CD4-positive, alpha-beta T cell treated with Interleukin-21 for 1 hour (primary cell): ENCODE measurements at regions not wholly inside any gene's neighbourhood (a gene's known extent, or its start where the extent isn't known, plus 50 kb on each side); places are given as distances from the start of the nearest gene placed in this dataset.
A peak's percentile ranks its signal among the peaks of the same experiment; 100 is the strongest.

Source experiments
- DNase-seq: peaks from one replicate; pipeline ENCODE4 v3.0.0-alpha.2; 2020

DNA sequence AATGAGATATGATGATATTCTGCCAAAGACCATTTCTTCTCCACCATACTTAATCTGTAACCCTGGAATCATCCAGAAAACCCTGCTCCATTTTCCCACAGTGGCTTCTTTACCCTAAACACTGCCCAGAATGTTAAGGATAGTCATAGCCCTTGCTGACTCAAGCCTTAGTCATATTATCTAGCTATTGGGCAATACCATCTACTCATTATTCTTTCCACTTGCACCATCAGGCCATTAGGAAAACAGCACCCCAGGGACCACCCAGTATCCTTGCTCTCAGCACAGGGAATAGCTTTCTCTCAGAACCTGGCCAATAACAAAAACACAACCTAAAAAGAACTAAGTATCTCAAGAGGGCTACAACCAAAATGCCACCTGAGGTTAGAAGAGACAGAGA lies 445.7 kb upstream of the SLC14A2 start:
- DNase-seq: no peak

DNA sequence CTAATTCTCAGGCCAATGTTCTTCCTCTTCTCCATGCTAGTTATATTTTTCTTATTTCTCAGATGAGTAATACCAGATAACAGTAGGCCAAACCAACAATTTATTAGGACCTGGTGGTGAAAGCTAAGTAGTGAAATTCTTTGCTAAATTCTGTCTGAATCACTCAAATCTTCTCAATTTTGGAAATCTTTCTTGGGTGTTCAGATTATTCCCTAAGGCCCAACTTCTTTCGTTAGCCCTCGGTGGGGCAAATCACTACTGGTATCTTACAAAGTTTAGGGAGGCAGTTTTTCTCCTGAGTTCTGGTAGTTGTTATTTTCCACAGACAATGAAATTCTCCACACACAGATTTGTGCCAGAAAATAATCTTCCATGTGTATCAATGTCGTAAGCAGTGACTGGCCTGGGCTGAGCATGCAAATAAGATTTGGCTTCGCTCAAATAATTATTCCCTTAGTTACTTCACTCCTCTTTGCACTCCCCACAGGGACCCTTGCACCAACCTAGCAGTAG lies 443.5 kb upstream of the SLC14A2 start:
- no peak for DNase-seq

DNA sequence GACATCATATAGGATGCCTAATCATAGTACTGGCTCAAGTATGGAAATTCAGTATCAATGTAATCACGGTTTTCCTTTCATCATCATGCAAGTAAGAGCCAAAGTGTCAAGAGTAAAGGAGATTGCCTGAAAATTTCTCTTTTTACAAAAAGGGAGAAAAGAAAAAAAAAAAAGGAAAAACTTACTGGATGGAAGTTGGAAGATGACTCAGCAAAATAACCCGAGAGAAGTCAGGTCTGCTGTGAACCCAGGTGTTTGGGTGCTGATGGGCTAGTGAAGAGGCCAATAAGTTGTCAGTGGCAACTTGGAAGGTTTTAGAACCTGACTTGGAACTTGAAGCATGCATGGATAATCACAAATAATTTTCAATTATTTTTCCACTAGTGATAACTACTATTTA lies 441.9 kb upstream of the SLC14A2 start:
- DNase-seq: no peak

DNA sequence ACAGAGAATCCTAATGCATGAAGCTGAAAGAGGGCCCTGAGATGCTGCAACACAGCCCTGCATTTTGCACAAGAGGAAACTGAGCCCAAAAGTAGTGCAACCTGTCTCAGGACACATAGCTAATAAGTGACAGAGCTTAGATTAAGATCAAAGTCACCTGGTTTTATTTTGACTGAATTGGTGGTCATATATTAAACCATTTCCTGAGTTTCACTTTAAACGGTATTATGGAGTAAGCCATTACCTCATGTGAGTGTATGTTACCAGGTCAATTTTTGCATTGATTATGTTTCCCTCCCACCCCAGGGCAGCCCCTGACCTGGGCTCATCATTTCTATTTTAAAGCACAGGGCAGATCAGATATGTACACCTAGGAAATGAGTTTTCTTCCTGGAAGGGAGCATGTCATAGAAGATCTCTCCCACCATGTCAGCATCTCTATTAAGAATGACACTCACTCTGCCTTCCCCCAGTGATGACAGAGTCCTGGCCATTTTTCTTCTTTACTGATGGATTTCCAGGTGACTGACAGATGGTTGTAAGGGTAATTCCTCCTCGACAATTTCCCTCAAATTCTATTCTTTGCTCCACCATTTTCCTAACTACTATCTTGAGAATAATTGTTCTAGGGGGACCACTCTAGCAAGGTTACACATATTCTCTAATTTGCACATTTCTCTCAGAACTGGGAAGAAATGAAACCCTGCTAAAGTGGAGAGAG lies 441.3 kb upstream of the SLC14A2 start:
- DNase-seq: no peak

DNA sequence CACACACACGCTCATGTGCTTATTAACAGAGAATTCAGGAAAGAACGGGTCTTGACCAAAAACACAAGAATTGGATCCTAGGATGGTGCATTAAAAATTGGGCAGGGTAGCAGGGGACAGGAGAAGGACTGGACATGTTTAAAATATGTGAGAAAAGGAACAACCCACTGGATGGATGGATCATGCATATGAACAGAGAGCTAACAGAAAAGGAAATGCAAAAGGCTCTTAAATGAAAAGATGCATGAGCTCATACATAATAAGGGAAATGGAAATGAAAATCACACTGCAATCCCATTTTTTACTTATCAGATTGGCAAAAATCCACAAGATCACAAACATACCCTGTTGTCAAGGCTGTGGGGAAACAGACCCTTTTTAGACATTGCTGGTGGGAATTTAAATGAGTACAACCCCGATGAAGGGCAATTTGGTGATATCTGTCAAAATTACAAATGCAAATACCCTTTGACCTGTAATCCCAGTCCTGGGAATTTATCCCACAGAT lies 440.6 kb upstream of the SLC14A2 start:
- no peak for DNase-seq

DNA sequence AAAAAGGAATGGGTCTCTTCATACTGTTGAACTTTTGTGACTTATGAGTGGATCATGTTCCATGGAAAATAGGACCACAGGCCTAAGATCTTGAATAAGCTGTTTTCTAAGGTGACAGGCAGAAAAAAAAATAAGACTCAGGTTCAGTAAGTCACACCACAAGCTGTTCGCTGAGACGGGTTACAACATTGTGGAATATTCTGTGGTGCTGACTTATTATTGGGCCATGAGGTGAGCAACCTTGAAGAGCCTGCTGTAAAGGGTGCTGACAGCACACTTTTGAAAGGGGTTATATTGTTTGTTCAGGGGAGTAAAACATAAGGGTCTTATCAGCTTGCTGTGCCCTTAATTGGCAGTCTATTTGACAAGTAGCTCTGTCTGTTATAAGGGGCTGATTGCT lies 439.8 kb upstream of the SLC14A2 start:
- DNase-seq: no peak

DNA sequence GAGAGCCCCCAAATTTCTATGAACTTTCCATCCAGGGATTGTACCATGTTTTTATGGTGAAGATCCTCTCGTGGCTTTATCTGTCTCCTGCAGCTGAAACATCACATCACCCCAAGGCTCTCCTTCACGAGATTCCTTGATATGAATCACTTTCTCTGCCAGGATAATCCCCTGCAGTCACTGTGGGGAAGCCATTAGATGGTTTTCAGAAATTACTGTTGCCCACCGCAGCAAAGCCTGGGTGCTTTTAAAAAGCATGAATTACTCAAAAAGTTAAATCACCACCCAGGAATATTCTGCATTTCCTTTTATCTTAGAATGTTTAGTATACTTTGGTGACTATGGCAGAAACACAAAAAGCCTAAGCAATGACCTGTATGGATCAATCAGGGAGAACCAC lies 428.4 kb upstream of the SLC14A2 start:
- DNase-seq: no peak

DNA sequence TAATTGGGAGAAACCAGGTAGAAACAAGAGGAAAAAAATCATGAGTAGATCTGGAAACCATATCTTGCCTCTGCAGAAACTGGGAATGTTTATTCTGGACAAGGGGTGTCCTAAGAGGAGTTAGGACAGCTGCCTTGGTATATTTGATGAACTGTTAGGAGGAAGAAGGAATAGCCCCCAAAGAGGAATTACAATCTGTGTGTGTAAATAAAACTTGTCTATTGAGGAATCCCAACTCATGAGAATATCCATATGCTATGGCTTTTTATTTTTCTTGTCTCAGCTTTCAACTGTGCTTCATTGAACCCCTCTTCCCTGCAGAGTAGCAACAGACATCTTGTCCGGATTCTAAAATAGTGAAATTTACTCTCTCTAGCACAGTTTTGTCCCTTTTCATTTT lies 423.5 kb upstream of the SLC14A2 start:
- DNase-seq: no peak

DNA sequence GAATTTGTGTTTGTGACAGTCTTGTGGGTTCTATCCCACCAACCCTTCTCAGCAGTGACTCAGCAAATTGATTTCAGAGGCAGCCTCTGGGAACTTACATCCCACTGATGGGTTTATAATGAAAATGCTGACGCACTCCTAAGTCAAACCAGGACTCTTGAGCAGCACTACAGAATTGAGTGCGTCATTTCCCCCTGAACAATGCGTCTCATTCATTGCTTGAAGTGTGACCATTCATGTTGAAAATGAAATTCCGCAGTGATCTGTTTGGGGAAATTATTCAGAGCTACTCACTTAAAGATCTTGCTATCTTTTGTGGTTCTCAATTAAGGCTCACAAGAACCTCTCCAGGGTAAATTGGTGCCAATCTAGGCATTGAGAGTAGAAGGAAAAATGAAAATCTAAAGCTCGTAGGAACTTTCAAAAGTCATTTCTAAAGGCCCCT lies 417.7 kb upstream of the SLC14A2 start:
- no peak for DNase-seq

DNA sequence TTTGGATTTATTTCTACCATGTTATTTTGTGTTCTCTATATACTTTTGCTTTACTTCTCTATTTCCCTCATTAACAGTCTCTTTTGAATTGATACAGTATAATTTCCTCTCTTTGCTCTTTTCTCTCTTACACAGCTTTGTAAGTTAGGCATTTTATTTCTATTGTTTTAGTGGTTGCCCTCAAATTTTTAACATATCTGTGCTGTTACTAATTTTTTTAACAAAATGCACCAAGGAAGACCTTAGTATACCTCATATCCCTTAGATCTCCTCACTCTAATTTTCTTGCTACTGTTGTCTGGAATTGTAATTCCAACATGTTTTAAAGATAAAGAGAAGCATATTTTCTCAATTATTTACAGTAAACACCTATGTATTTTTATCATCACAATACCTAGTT lies 416.8 kb upstream of the SLC14A2 start:
- DNase-seq: no peak

DNA sequence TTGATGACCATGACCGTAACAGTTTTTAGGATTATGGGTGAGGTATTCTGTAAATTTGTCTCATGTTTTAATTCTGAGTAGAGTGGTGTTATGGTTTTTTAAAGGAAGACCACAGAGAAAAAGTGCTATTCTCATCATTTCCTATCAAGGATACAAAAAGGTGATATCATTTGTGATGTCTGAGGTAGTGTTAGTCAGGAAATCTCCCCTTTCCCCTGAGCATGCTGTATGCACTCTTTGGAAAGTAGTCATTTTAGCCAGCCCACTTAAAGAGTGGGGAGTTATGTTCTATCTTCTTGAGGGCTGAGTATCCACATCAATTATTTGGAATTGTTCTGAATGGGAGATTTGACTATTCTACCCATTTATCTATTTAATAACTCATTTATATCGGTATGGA lies 414.2 kb upstream of the SLC14A2 start:
- no peak for DNase-seq

DNA sequence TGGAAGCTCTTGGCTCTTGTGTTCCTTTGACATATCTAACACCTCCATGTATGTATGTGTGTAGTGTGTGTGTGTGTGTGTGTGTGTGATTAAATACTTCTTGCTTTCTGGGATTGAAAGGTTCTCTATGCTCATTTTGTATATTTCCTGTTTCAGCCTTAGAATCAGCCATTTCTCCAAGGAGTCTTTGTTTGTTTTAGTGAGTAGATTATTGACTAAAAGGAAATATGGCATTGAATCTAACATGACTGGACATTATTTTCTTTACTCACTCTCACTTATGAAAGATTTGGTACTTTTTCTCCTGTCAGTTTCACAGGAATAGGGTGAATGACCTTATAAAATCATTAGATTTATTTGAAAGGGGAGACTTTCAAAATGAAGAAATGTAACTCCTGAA lies 413.8 kb upstream of the SLC14A2 start:
- DNase-seq: no peak

DNA sequence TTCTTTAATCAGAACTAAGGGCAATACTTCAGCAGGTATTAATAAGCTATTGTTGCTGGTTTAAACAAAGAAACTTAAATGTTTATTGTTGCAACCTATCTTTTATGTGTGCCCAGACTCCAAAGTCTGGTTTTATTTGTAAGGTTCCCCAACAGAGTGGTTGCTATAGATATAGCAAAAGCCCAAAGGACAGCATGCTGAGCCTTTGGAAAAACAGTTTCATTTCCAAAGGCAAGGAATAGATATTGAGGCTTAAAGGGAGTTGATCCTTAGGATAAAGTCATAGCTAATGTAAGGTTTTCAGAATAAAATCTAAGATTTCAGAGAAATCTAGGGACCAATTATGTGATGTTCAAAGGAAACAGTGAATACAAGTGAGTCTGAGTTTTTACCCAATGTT lies 413.2 kb upstream of the SLC14A2 start:
- no peak for DNase-seq

DNA sequence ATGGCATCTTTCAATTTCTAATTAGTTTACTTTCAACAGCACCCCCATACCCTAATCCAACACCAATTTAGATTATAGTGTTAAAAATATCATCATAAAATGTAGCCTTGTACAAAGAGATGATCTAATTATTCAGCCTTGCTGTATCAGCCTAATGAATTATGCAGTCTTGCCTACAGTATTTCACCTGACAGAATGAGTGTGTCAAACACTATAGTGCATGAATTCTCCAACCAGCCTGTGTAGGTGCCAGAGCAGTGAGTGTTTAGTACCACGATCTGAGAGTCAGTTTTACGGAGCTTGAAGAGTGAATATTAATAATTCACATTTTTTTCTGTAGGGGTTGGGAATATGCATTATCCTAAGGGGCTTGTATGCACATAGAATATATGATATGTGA lies 411.6 kb upstream of the SLC14A2 start:
- DNase-seq: no peak

DNA sequence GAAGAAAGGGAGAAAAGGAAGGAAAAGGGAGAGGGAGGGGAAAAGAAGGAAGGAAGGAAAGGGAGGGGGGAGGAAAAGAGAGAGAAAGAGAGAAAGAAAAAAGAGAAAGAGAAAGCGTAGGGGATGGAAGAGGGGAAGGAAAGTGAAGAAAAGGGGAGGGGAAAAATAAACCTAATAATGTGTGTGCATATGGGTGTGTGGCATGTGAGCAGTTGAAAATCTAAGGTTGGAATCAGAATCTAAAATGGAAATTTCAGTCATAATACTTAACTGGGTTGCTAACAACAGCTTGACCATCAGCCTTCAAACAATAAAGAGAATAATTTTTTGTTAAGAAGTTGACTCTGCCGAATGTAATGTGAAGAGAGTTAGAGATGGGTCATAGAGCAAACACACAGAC lies 407.9 kb upstream of the SLC14A2 start:
- DNase-seq: no peak

DNA sequence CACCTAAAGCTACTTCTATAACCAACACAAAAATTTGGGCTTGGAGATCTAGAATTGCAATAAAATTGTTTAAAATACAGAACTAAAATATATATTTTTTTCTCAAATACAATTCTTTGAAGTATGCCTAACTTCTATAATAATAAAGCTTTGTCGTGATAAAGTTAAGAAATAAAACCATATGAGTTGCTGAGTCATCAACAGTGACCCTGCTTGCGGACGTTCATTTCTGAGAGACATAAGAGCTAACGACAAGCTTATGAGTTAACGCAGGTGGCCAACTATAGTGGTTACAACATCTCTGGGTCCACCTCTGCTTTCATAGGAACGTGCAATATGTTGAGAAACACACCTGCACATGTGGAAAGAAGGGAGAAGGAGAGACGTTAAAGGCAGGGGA lies 407.1 kb upstream of the SLC14A2 start:
- DNase-seq: no peak

DNA sequence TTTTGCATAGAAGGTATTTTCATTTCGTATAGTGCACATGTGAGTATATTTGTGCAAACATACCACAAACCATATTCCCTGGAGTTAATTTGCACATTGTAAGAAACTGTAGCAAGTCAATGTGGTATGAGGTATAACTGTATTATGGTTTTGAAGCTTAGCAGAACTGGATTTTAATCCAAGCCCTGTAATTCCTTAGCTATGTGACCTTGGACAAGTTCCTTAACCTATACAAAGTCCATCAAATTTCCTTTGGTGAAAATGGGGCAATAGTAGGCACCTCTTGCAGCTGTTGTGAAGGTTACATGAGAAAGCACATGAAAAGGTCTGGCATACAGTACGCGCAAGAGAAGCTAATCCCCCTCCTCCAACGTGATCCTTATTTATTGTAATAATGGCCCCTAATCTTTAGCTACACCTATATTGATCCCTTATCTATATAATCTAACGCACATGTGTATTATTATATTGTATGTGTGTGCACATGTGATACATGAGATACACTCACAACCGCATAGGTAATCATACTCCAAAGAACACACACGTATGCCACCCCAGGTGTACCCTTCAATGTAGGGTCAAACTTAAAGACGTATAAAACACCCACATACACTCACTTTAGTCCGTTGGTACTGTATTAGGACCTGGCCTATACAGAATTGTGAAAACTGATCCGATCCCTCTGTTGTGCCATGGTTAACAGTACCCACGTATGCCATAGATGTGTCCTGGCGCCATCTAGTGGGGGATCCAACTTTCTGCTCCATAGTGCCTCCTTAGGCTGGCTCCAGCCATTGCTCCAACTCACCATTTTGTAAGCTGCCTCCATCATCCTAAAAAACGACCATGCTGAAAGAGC lies 402.9 kb upstream of the SLC14A2 start:
- peak; percentile 71 for DNase-seq

DNA sequence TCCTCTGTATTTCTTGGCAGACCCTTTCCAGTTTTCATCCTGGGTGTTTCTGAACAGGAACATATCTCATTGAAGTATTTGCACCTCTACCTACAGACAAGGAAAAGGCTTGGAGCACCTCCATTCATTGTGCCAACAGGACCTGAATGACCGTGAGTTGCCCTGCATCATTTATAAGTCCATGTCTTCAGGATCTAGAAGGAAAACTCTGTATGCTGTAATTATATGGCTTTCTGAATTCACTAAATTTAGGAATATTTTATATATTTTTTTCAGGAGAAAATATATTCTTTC lies 402.3 kb upstream of the SLC14A2 start:
- DNase-seq: no peak

DNA sequence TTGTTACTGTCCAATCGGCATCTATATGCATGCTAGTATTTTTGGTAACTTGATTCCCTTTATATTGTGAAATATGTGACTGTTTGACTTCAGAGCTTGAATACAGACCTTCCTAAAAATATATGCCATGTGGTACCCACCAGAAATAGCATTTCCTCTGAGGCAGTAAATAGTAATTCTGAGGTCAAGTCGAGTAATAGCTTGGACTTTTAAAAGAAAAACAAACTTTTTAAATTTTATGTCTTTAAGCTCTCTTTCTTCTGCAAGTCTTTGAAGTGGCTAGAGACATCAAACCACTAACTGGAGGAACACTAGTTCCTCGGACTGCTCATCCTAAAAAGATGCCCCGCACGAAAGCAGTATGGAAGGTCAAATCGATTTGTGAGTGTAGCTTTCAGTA lies 396.8 kb upstream of the SLC14A2 start:
- no peak for DNase-seq

DNA sequence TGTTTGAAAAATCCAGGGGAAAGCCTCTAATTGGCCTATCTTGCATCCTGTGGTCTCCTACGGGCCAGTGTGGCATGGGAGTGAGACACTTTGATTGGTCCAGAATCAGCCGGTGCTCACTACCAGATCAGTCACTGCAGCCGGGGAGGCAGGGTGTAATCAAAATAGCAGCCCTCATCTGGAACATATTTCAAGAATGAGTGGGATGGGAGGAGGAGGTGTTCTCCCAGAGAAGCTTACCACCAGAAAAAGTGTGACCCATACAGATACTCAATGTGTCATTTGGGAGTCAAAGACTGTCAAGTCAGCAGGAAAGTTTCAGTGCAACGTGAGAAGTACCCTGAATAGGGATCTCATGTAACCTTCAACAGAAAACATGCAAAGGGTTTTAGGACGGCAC lies 393.9 kb upstream of the SLC14A2 start:
- DNase-seq: no peak

DNA sequence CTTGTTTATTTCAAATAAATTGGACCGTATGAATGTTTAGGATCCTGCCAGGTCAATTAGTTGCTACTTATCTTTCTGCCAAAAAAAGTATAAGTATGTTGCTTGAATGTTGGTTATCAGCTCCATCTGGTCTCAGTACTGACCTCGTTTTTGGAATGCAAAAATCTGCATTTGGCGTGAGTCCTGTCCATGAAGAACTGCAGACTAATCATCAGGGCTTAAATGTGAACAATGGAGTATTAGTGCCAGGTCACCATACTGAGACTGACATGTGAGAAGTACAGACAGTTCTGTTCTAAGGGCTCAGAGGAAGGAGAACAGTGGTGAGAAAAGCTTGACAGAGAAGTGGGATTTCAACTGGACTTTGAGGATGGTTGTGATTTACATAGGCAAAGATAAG lies 393.1 kb upstream of the SLC14A2 start:
- DNase-seq: no peak

DNA sequence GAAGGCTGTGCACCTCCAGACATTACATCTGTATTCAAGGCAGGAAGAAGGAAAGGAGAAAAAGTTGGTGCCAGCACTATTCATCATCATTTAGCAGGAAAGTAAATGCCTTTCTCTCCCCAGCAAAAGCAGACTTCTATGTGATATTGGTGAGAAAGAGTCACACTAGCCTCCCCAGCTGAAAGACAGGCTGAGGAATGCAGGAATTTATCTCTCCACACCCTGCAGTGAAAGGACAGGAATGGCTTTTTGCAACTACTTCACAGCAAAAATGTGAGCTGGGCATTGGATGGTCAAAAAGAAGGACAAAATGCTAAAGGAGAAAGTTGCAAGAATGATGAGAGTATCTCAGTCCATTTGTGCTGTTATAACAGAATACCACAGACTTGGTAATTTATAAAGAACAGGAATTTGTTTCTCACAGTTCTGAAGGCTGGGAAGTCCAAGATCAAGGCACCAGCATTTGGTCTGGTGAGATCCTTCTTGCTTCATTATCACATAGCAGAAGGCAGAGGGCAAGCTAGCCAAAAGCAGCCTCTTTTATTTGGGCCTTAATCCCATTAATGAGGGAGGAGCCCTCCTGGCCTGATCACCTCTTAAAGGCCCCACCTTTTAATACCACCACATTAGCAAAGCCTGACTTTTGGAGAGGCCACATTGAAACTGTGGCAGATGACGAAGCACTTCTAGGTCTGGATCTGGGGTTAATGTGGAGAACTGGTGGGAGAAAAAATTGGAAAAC lies 388.1 kb upstream of the SLC14A2 start:
- no peak for DNase-seq

DNA sequence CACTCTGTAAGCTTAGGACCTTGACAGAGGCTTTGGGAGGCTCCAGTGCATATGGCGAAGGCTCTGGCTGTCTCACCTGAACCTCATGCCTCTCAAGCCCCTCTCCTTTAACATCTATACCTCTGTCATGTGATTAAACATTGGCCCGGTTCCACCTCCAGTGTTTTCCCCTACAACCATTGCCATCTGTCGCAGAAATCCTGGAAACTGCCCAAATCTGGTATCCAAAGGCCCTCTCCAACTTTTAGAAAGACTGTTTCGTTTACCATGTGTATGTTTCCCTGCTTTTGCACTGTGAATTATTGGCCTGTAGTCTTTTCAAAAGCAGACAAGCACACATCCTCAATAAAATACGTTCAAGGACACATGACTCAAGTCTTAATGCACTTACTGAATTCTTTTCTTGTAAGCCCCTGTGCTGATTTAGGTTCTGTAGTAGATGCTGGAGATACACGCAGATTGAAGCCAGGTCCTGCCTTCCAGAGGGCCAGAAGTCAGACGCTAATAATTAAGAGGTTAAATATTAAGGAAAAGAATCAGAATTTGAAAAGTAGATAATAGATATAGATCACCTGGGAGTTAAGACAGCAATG lies 386.4 kb upstream of the SLC14A2 start:
- no peak for DNase-seq
